Stimulated activated CD4-positive, alpha-beta T cell treated with anti-CD3 and anti-CD28 coated beads, Interleukin-4, amount 100 ng/mL, for 24 hours (primary cell): ENCODE measurements at regions not wholly inside any gene's neighbourhood (a gene's known extent, or its start where the extent isn't known, plus 50 kb on each side); places are given as distances from the start of the nearest gene placed in this dataset.
"Not testable (repeated sequence)": the region's sequence is repeated elsewhere in the genome, so short reads cannot be mapped to it uniquely, and the experiment has no call there.

Experiments used
- DNase-seq: peaks from one replicate; pipeline ENCODE4 v3.0.0-alpha.2; 2020

DNA sequence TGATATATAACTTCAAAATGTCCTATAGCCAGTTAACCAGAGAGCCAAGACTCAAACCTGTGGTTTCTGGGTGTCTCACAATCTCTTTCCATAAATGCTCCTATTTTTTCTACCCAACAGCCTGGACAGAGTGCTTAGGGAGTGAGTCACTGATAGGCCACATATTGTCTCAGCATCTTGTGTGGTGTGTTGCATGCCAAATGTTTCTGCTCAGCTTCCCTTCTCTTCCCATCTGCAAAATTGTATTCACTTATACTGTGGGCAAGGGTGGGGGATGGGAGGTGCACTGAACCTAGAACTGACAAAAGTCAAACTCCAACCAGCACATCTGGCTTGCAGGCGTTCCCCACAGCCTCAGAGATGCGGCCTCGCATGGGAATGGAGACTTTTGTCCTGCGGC lies 123.3 kb downstream of the KCNA5 start:
- no peak for DNase-seq

DNA sequence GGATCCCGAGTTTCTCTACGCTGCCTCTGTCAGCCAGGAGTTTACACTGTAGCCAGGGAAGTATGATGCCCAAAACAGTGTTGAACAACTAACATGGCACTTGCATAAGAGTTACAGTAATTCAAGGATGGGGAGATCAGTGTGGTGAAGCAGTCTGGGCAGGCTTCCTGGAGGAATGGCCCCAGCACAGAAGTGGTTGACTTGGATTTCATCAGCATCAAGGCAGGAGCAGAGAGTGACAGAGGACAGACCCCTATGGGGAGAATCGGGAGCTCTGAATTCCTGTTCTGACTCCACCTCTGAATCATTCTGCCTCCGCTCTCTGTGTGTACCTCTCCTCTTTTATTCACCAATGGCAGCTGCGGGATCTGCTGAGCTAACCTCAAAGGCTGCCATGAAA lies 124.5 kb downstream of the KCNA5 start:
- DNase-seq, result no peak

- no peak for DNase-seq
Observed at GRCh38 chr12:5170844-5171243, 127.2 kb downstream of the KCNA5 start.

GRCh38 chr12:5171701-5172100 lies 128.0 kb downstream of the KCNA5 start:
- DNase-seq, result no peak

- DNase-seq, result no peak
Observed at GRCh38 chr12:5172886-5173285, 129.2 kb downstream of the KCNA5 start.

DNA sequence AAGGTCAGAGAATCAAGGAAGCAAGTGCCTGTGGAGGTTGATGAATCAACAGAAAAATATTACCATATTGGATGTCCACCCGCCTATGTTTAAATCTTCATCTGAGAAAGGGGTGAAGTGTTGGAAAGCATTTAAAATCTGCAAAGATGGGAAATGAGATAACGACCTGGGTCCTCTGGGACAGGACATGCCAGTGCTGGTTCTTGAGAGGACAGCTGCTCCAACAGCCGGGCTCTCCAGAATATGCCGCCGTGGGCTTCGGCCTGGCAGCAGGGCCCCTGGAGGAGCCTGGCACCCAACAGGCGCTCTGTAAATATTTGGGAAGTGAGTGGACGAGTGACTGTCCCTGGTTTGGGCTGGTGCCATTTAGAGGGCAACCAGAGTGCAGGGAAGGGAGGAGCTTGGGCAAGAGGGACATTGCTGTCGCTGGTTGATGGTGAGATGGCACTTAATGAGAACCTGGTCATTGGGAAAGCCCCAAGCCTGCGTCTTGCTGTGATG lies 129.9 kb downstream of the KCNA5 start:
- no peak for DNase-seq

DNA sequence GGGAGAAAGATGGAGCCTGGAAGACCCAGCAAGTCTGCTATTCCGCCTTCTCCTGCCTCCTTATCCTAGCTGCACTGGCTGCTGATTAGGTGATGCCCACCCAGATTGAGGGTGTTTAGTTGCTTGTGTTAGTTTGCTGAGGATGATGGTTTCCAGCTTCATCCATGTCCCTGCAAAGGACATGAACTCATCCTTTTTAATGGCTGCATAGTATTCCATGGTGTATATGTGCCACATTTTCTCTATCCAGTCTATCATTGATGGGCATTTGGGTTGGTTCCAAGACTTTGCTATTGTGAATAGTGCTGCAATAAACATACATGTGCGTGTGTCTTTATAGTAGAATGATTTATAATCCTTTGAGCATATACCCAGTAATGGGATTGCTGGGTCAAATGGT lies 131.7 kb downstream of the KCNA5 start:
- DNase-seq, result not testable (repeated sequence)

- DNase-seq, result no peak
Observed at GRCh38 chr12:5176036-5176435, 132.4 kb downstream of the KCNA5 start.

- no peak for DNase-seq
Observed at GRCh38 chr12:5177096-5177495, 133.4 kb downstream of the KCNA5 start.

- no peak for DNase-seq
Observed at GRCh38 chr12:5177731-5178130, 134.1 kb downstream of the KCNA5 start.

- no peak for DNase-seq
Observed at GRCh38 chr12:5178571-5178970, 134.9 kb downstream of the KCNA5 start.

- DNase-seq, result no peak
Observed at GRCh38 chr12:5180496-5180895, 136.8 kb downstream of the KCNA5 start.

GRCh38 chr12:5184186-5184585 lies 140.5 kb downstream of the KCNA5 start:
- DNase-seq, result no peak

DNA sequence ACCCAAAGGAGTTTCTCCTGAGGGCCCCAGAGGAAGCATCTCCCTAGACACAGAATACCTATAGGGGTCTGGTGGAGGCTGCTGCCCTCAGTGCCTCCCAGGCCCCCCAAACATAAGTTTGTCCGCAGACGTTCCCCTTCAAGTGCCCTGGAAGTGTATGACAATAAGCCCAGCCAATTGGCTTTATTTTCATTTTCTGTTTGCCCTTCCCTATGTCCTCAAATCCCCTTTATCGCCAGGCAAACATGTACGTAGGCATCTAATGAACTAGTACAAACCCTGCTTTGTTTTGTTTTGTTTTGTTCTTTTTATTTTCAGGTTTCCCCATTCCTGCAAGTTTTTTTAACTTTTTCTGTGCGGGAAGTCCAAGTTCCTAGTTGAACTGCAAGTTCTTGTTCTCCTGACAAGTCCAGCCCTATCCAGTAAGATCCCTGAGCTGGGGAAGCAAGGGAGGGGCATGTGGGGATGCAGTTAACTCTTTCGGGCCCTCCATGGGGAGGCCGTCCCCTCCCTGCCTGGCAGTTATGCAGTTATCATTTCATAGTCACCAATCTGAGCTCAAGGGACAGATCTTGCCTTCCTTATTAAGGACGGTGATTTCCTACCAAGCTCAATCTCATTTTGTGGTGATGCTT lies 141.9 kb downstream of the KCNA5 start:
- DNase-seq, result no peak

- DNase-seq, result no peak
Observed at GRCh38 chr12:5186715-5187114, 143.0 kb downstream of the KCNA5 start.

GRCh38 chr12:5187136-5187535 lies 143.5 kb downstream of the KCNA5 start:
- DNase-seq, result no peak

DNA sequence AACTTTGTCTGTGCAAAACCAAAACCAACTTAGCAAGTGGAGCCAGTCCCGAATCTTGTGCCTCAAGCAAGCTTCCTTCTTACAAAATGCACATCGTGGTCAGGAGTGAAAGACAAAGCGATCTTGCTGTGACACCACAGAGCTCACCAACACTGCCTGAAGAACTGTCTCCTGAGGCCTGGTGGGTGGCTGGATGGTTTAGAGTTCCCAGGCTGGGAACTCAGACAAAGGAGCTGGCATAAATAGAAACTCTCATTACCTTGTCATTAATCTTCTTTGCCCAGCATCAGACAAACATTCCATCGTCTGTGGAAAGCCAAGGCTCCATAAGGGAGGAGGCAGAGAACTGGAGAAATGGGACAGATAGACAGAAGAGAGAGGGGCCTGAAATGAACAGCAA lies 144.8 kb downstream of the KCNA5 start:
- DNase-seq, result no peak

GRCh38 chr12:5189173-5189572 lies 145.5 kb downstream of the KCNA5 start:
- no peak for DNase-seq

DNA sequence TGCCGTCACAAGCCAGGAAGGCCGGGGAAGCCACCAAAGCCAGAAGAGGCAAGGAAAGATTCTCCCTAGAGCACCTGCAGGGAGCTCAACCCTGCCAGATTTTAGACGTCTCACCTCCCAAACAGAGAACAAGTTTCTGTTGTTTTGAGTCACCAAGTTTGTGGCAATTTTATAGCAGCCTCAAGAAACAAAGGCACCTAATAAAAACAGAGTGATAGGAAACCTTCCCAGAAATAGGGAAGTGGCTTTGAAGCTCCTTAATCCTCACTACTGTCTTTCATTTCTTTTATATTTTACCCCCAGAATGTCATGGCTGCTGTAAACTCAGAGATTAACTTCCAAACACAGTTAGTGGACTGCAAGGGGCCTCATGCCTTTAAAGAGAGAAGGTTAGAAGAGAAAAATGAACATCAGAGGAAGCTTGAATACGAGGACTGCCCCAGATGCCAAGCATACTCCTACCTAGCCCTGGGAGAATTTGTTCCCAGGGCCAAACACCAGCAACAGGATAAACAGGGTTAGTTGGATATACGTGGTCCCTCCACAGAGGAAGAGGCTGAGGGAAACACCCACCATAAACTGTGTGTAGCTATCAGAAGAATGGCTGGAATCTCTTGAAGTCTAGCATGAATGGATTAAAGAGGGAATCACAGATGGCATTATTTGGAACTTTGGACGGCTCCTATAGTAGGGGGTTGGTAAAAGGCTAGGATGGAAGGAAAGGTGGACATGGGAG lies 148.3 kb downstream of the KCNA5 start:
- DNase-seq, result no peak

GRCh38 chr12:5192726-5193125 lies 149.0 kb downstream of the KCNA5 start:
- DNase-seq, result no peak

- DNase-seq, result no peak
Observed at GRCh38 chr12:5194306-5194705, 150.6 kb downstream of the KCNA5 start.

- no peak for DNase-seq
Observed at GRCh38 chr12:5195244-5195643, 151.6 kb downstream of the KCNA5 start.

GRCh38 chr12:5195691-5196090 lies 152.0 kb downstream of the KCNA5 start:
- DNase-seq, result no peak

GRCh38 chr12:5197131-5197530 lies 153.5 kb downstream of the KCNA5 start:
- DNase-seq, result no peak

- DNase-seq, result no peak
Observed at GRCh38 chr12:5197656-5198055, 154.0 kb downstream of the KCNA5 start.
